HG03460 (cell line): ENCODE measurements at regions not wholly inside any gene's neighbourhood (a gene's known extent, or its start where the extent isn't known, plus 50 kb on each side); places are given as distances from the start of the nearest gene placed in this dataset.
"Not testable (repeated sequence)": the region's sequence is repeated elsewhere in the genome, so short reads cannot be mapped to it uniquely, and the experiment has no call there.

Experiments
- ATAC-seq: cut with Tn5 transposase; IDR thresholded peaks from one replicate; pipeline ENCODE4 v1.9.1; 2021; ENCODE audit not compliant: unreplicated experiment

- ATAC-seq, result no peak
Measured at GRCh38 chr5:174505621-174506020, 218.8 kb upstream of the MSX2 start.

- not testable (repeated sequence) for ATAC-seq
Measured at GRCh38 chr5:174510782-174511453, 213.5 kb upstream of the MSX2 start.

GRCh38 chr5:174511714-174512253 is 212.6 kb upstream of the MSX2 start:
- ATAC-seq, result no peak

GRCh38 chr5:174514325-174514724 is 210.1 kb upstream of the MSX2 start:
- no peak for ATAC-seq

- ATAC-seq, result no peak
Measured at GRCh38 chr5:174514983-174515394, 209.4 kb upstream of the MSX2 start.

GRCh38 chr5:174516741-174517140 is 207.6 kb upstream of the MSX2 start:
- ATAC-seq, result no peak

GRCh38 chr5:174518512-174518911 is 205.9 kb upstream of the MSX2 start:
- ATAC-seq, result no peak

GRCh38 chr5:174520420-174521396 is 203.7 kb upstream of the MSX2 start:
- ATAC-seq, result no peak

- ATAC-seq, result no peak
Measured at GRCh38 chr5:174521449-174521848, 202.9 kb upstream of the MSX2 start.

- ATAC-seq, result no peak
Measured at GRCh38 chr5:174522480-174523260, 201.7 kb upstream of the MSX2 start.

- no peak for ATAC-seq
Measured at GRCh38 chr5:174523311-174524071, 200.9 kb upstream of the MSX2 start.

- no peak for ATAC-seq
Measured at GRCh38 chr5:174524351-174524750, 200.0 kb upstream of the MSX2 start.

GRCh38 chr5:174526177-174526576 is 198.2 kb upstream of the MSX2 start:
- ATAC-seq, result no peak

GRCh38 chr5:174527916-174528540 is 196.4 kb upstream of the MSX2 start:
- no peak for ATAC-seq

- no peak for ATAC-seq
Measured at GRCh38 chr5:174528821-174529544, 195.4 kb upstream of the MSX2 start.

- ATAC-seq, result no peak
Measured at GRCh38 chr5:174529925-174530681, 194.3 kb upstream of the MSX2 start.

GRCh38 chr5:174531782-174532191 is 192.6 kb upstream of the MSX2 start:
- ATAC-seq, result no peak
